Esophagus squamous epithelium (tissue), 5 donors: ENCODE measurements at regions not wholly inside any gene's neighbourhood (a gene's known extent, or its start where the extent isn't known, plus 50 kb on each side); places are given as distances from the start of the nearest gene placed in this dataset.
A peak's percentile ranks its signal among the peaks of the same experiment; 100 is the strongest.

Experiments
- DNase-seq: peaks from one replicate; lab custom pipeline; 2025; lab: John Stamatoyannopoulos, UW
- H3K27ac ChIP-seq, 4 donors: fragments of 200-600 bp; sonication (generic); one replicate each; pipeline ENCODE4 v1.5.1; 2016 to 2019; ENCODE audit warnings: mild to moderate bottlenecking in 1 of 4
- H3K27me3 ChIP-seq, 4 donors: fragments of 200-600 bp; sonication (generic); 1 replicate in 3 of 4; 2 replicates in 1 of 4; pipeline versions ENCODE4 v1.5.1 to v1.6.0; 2017 to 2021; ENCODE audit warnings: antibody characterized with exemption in 1 of 4
- H3K36me3 ChIP-seq, 3 donors: fragments of 200-600 bp; sonication (generic); one replicate each; pipeline ENCODE4 v1.5.1; 2016 to 2019
- H3K4me1 ChIP-seq, 3 donors: fragments of 200-600 bp; sonication (generic); one replicate each; pipeline ENCODE4 v1.5.1; 2017 to 2019
- H3K4me3 ChIP-seq, 4 donors: fragments of 200-600 bp; sonication (generic); 1 replicate in 3 of 4; 2 replicates in 1 of 4; pipeline ENCODE4 v1.5.1; 2016 to 2019; ENCODE audit warnings: mild to moderate bottlenecking in 2 of 4, moderate library complexity in 1 of 4
- H3K9me3 ChIP-seq, 3 donors: fragments of 200-600 bp; sonication (generic); one replicate each; pipeline ENCODE4 v1.5.1; 2016 to 2019
- POLR2A ChIP-seq, 4 donors: fragments of 450-650 bp; IDR thresholded peaks; one replicate each; pipeline ENCODE4 v1.6.1; 2017; ENCODE audit warnings: antibody characterized with exemption in 4 of 4, mild to moderate bottlenecking in 4 of 4, moderate library complexity in 3 of 4
- WGBS, 2 donors: methylation state at CpG; one replicate each; pipeline ENCODE4 v1.1.5; 2018; 5-methylcytosine and 5-hydroxymethylcytosine counted together
- intact Hi-C: fragments of 100-400 bp; cut with DNase I; formaldehyde crosslinking; loops from one replicate; pipeline ENCODE4 v1.15.0; 2022
- TF ChIP-seq, protein P1 (sequence below), 6 experiments: fragments of 450-650 bp in 4 of 6; fragments of 200-600 bp in 2 of 6; sonication (generic) in 2 of 6; IDR thresholded peaks; one replicate each; pipeline ENCODE4 v1.5.1; 2016 to 2019; ENCODE audit warnings: antibody characterized with exemption in 6 of 6, mild to moderate bottlenecking in 4 of 6, moderate library complexity in 4 of 6
- donor health status: DM: yes; HTN: yes; CAD: no.

- Histone ChIP-seq H3K27me3 (no peaks in the 10 kb centered on the region), H3K4me3 (no peak overlapping the region), H3K27ac (no peak overlapping the region), H3K4me1 (no peaks in the 10 kb centered on the region), H3K36me3 (no peaks in the 10 kb centered on the region), H3K9me3 (no peaks in the 10 kb centered on the region)
- 70 to 76% methylated on average over 4 of the region's 4 CpGs for WGBS, 2 donors
- TF ChIP-seq POLR2A (IDR thresholded peaks at IDR 0.05): no peak
- TF ChIP-seq, protein P1, sequence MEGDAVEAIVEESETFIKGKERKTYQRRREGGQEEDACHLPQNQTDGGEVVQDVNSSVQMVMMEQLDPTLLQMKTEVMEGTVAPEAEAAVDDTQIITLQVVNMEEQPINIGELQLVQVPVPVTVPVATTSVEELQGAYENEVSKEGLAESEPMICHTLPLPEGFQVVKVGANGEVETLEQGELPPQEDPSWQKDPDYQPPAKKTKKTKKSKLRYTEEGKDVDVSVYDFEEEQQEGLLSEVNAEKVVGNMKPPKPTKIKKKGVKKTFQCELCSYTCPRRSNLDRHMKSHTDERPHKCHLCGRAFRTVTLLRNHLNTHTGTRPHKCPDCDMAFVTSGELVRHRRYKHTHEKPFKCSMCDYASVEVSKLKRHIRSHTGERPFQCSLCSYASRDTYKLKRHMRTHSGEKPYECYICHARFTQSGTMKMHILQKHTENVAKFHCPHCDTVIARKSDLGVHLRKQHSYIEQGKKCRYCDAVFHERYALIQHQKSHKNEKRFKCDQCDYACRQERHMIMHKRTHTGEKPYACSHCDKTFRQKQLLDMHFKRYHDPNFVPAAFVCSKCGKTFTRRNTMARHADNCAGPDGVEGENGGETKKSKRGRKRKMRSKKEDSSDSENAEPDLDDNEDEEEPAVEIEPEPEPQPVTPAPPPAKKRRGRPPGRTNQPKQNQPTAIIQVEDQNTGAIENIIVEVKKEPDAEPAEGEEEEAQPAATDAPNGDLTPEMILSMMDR (IDR thresholded peaks at IDR 0.05): no peak
- DNase-seq: no peak
- intact Hi-C loops: no loop called here
Measured at GRCh38 chr5:12294151-12294550, 389.9 kb upstream of the CTNND2 start.

GRCh38 chr5:12292610-12293204 is 388.5 kb upstream of the CTNND2 start:
- intact Hi-C loops: no loop called here
- Histone ChIP-seq H3K9me3 (no peaks in the 10 kb centered on the region), H3K4me1 (no peaks in the 10 kb centered on the region), H3K27ac (no peak overlapping the region), H3K27me3 (no peaks in the 10 kb centered on the region), H3K36me3 (no peaks in the 10 kb centered on the region), H3K4me3 (no peak overlapping the region)
- 35 to 37% methylated on average over 6 of the region's 6 CpGs for WGBS, 2 donors
- DNase-seq: no peak
- no peak for TF ChIP-seq POLR2A (IDR thresholded peaks at IDR 0.05)
- TF ChIP-seq, protein P1 (IDR thresholded peaks at IDR 0.05): peak in 1 of 6 experiments; percentile 40

DNA sequence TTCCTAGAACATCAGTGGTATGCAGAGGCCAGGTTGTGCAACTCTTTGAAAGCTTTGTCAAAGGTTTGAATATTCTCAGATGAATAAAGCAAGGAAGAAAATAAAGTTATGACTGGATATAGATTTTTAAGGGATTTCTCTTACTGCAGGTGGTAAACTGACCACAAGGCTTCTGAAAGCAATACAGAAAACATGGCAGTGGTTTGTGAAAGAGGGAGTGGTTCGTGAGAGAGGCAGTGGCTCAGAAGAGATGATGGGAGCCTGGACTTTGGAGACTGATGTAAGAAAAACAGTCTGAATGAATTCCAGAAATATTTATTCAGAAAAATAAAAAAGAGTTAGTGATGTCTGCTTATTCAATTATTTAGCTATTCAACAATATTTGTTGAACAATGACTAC is 380.4 kb upstream of the CTNND2 start:
- DNase-seq: no peak
- intact Hi-C loops: no loop called here
- WGBS, 2 donors: 64 to 67% methylated on average over 1 of the region's 1 CpG
- no peaks in the 10 kb centered on the region for H3K27me3 ChIP-seq
- no peak overlapping the region for H3K4me3 ChIP-seq
- no peaks in the 10 kb centered on the region for H3K4me1 ChIP-seq
- H3K9me3 ChIP-seq: no peaks in the 10 kb centered on the region
- TF ChIP-seq, protein P1 (IDR thresholded peaks at IDR 0.05): no peak
- no peak for TF ChIP-seq POLR2A (IDR thresholded peaks at IDR 0.05)
- no peaks in the 10 kb centered on the region for H3K36me3 ChIP-seq
- no peak overlapping the region for H3K27ac ChIP-seq

DNA sequence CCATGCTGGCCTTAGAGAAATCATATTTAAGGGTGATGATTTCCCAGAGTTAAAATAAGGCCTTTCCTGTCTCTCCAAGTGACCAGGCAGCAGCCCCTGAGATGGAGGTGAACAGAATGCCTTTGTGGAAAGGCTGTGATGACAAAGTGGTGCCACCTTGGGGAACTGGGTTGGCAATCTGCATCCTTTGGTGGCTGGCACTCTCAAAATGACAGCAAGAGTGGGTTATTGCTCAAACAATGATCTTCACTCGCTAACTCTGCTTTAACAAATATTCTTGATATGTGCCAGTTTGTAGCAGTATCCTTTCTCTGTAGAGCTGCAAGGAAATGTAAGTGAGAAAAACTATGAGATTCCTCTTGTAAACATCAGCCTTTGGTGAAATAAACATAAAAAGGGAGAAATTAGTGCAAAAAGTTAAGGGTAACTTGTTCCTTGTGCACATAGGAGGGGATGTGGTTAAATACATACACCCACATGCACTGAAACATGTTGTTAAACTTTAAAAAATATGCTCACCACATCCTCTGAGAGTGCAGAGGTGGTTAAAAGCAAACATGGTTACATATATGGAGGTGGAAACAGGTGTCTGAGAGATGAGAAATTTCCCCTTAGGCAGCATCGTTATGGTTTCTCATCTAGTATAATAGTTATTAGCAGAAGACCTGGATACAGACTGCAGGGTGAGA is 373.4 kb upstream of the CTNND2 start:
- Histone ChIP-seq H3K27ac (no peak overlapping the region), H3K9me3 (no peaks in the 10 kb centered on the region), H3K4me3 (no peak overlapping the region), H3K27me3 (no peaks in the 10 kb centered on the region), H3K4me1 (no peaks in the 10 kb centered on the region), H3K36me3 (no peaks in the 10 kb centered on the region)
- no peak for DNase-seq
- 51 to 59% methylated on average over 2 of the region's 2 CpGs for WGBS, 2 donors
- intact Hi-C loops: no loop called here
- no peak for TF ChIP-seq POLR2A (IDR thresholded peaks at IDR 0.05)
- TF ChIP-seq, protein P1 (IDR thresholded peaks at IDR 0.05): no peak

GRCh38 chr5:12274236-12274635 is 370.0 kb upstream of the CTNND2 start:
- H3K9me3 ChIP-seq: no peaks in the 10 kb centered on the region
- H3K27ac ChIP-seq: no peak overlapping the region
- WGBS, 2 donors: 73 to 95% methylated on average over 1 of the region's 1 CpG
- no peaks in the 10 kb centered on the region for H3K27me3 ChIP-seq
- H3K36me3 ChIP-seq: no peaks in the 10 kb centered on the region
- no peak overlapping the region for H3K4me3 ChIP-seq
- TF ChIP-seq, protein P1 (IDR thresholded peaks at IDR 0.05): no peak
- TF ChIP-seq POLR2A (IDR thresholded peaks at IDR 0.05): no peak
- intact Hi-C loops: no loop called here
- H3K4me1 ChIP-seq: no peaks in the 10 kb centered on the region
- DNase-seq: no peak
